HEK293T (cell line): ENCODE measurements at regions not wholly inside any gene's neighbourhood (a gene's known extent, or its start where the extent isn't known, plus 50 kb on each side); places are given as distances from the start of the nearest gene placed in this dataset.

Source experiments
- ARNT ChIP-seq: fragments of 450-650 bp; IDR thresholded peaks from 2 replicates; pipeline ENCODE4 v1.6.1; 2017; ENCODE audit warnings: mild to moderate bottlenecking
- BHLHE40 ChIP-seq: fragments of 450-650 bp; IDR thresholded peaks from 2 replicates; pipeline ENCODE4 v1.6.1; 2016; ENCODE audit warnings: mild to moderate bottlenecking, moderate library complexity, borderline replicate concordance
- FOXA1 ChIP-seq: fragments of 450-650 bp; IDR thresholded peaks from 2 replicates; pipeline ENCODE4 v1.6.1; 2016; ENCODE audit warnings: mild to moderate bottlenecking
- FOXK2 ChIP-seq: fragments of 450-650 bp; IDR thresholded peaks from 2 replicates; pipeline ENCODE4 v1.6.1; 2016; ENCODE audit warnings: mild to moderate bottlenecking
- FOXM1 ChIP-seq: fragments of 450-650 bp; IDR thresholded peaks from 2 replicates; pipeline ENCODE4 v1.6.1; 2017; ENCODE audit warnings: mild to moderate bottlenecking, borderline replicate concordance
- HDGF ChIP-seq: fragments of 450-650 bp; IDR thresholded peaks from 2 replicates; pipeline ENCODE4 v1.6.1; 2017; ENCODE audit warnings: antibody characterized with exemption, borderline replicate concordance
- L3MBTL2 ChIP-seq: fragments of 450-650 bp; conservative IDR thresholded peaks from 2 replicates; pipeline ENCODE4 v1.6.1; 2016; ENCODE audit warnings: mild to moderate bottlenecking
- LEF1 ChIP-seq: fragments of 450-650 bp; IDR thresholded peaks from 2 replicates; pipeline ENCODE4 v1.6.1; 2017; ENCODE audit warnings: mild to moderate bottlenecking, borderline replicate concordance
- NFRKB ChIP-seq: fragments of 450-650 bp; IDR thresholded peaks from 2 replicates; pipeline ENCODE4 v1.6.1; 2016; ENCODE audit warnings: mild to moderate bottlenecking, moderate library complexity
- SP1 ChIP-seq: fragments of 450-650 bp; IDR thresholded peaks from 2 replicates; pipeline ENCODE4 v1.6.1; 2017
- SUZ12 ChIP-seq: fragments of 450-650 bp; IDR thresholded peaks from 2 replicates; pipeline ENCODE4 v1.6.1; 2016; ENCODE audit warnings: mild to moderate bottlenecking
- TARDBP ChIP-seq: fragments of 450-650 bp; IDR thresholded peaks from 2 replicates; pipeline ENCODE4 v1.6.1; 2016
- ZNF384 ChIP-seq: fragments of 450-650 bp; IDR thresholded peaks from 2 replicates; pipeline ENCODE4 v1.6.1; 2016
- TF ChIP-seq, protein P1 (sequence below): fragments of 450-650 bp; IDR thresholded peaks from 2 replicates; pipeline ENCODE4 v1.6.1; 2016

- TF ChIP-seq BHLHE40 (no peak), FOXM1 (no peak), SUZ12 (no peak), SP1 (no peak), ZNF384 (no peak), L3MBTL2 (no peak), ARNT (no peak), LEF1 (no peak), FOXA1 (no peak), TARDBP (no peak), NFRKB (no peak), HDGF (no peak), FOXK2 (no peak)
- TF ChIP-seq, protein P1, sequence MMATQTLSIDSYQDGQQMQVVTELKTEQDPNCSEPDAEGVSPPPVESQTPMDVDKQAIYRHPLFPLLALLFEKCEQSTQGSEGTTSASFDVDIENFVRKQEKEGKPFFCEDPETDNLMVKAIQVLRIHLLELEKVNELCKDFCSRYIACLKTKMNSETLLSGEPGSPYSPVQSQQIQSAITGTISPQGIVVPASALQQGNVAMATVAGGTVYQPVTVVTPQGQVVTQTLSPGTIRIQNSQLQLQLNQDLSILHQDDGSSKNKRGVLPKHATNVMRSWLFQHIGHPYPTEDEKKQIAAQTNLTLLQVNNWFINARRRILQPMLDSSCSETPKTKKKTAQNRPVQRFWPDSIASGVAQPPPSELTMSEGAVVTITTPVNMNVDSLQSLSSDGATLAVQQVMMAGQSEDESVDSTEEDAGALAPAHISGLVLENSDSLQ = no peak
These were observed 215.2 kb upstream of the PPP2R2D start for GRCh38 chr10:131685576-131685975.
